HG03469 (cell line): ENCODE measurements at regions not wholly inside any gene's neighbourhood (a gene's known extent, or its start where the extent isn't known, plus 50 kb on each side); places are given as distances from the start of the nearest gene placed in this dataset.

Experiments
- ATAC-seq: cut with Tn5 transposase; IDR thresholded peaks from one replicate; pipeline ENCODE4 v1.9.1; 2021; ENCODE audit warnings: mild to moderate bottlenecking, moderate library complexity, moderate number of reproducible peaks; ENCODE audit not compliant: unreplicated experiment

- no peak for ATAC-seq
These were observed 67.6 kb upstream of the AMPD3 start for GRCh38 chr11:10387206-10388083.

GRCh38 chr11:10388101-10388500, 67.0 kb upstream of the AMPD3 start:
- ATAC-seq: no peak

DNA sequence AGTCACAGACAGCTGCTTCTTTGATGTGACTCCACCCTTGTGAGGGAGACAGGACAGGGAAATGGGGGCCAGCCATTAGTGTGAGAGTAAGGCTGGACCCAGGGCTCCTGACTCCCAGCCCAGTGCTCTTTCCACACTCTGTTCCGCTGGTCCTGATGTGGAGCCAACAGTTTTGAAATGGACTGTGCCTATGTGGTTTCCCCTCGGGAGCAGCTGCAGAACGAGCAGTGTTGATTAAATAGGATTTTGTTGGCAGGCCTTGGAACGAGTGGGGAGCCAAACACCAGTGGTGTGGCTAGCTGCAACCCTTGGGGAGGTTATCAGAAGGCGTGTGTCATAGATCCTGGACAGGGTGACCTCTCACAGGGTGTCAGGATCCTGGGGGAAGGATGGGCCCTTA, 66.5 kb upstream of the AMPD3 start:
- no peak for ATAC-seq

DNA sequence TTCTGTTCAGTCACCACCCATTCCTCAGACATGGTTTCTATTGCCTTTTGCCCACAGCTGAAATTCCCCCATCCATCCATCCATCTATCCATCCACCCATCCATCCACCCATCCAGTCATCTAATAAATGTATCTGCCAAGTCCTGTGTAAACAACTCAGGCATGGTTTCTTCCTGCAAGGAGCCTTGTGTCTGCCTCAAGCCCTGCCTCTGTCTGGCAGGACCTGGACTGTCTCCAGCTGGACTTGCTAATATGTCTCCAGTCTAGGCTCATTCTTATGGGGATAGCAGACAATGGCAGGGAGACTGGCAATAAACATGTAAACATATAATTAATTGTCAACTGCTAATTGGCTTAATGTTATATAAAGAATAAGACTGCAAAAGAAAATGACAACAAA, 64.7 kb upstream of the AMPD3 start:
- no peak for ATAC-seq

- ATAC-seq: no peak
These were observed 62.7 kb upstream of the AMPD3 start for GRCh38 chr11:10392095-10393079.

DNA sequence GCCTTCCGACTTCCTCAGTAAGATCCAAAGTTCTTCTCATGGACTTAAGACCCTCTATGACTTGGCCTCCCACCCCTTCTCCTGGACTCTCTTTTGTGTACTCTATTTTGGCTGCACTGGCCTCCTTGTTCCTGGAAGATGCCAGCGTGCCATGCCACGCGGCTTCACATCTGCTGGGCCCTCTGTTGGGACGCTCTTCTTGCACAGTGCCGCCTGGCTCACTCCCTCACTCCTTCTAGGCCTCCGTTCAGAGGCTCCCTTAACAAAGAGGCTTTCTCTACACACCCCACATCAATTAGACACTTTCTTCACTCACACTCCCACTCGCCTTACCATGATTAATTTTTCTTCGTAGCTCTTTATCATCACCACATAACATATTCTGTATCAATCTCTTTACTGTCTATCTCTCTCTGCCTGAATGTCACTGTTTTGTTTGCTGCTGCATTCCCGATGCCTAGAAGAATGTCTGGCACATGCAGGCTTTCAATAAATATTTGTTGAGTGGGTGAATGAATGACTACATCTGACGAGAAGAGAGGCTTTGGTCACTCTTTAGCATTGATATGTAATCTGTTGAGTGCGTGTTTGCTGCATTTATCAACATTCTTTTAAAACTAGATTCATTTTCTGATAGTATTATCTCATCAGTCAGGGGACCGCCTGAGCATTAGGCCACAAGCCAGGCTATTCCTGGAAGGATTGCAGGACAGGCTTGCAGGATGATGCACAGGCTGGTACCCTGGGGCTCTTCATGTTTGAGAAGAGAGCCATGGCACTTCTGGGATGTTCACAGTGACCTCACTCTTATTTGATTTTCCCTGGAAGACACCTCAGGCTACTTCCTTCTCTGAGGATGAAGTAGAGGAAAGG, 60.6 kb upstream of the AMPD3 start:
- no peak for ATAC-seq

DNA sequence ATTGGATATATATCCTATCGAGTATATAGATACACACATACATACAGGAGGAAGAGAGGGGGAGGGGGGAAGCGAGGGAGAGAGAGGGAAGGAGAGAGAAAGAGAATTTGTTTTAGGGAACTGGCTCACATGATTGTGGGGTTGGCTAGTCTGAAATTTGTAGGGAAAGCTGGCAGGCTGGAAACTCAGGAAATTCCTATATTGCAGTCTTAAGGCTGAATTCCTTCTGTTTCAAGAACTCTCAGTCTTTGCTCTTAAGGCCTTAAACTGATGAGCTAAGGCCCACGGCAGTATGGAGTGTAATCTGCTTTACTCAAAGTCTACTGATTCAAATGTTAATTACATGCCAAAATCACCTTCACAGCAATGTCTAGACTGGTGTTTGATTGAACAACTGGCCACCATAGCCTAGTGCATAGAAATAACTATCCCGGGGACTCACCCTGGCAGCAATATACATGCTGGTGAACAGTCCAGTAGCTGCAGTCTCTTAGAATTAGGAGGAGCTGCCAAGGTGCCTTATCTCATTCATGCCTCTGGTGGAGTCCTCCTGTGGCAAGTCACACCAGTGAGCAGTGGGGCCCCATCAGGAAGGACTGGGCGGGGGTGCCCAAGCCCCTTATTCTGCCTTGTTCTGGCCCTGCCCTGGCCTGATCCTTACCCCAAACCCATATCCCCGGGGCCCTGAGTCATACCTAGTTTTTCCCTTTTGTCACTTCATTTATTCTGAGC, 59.7 kb upstream of the AMPD3 start:
- ATAC-seq: no peak

DNA sequence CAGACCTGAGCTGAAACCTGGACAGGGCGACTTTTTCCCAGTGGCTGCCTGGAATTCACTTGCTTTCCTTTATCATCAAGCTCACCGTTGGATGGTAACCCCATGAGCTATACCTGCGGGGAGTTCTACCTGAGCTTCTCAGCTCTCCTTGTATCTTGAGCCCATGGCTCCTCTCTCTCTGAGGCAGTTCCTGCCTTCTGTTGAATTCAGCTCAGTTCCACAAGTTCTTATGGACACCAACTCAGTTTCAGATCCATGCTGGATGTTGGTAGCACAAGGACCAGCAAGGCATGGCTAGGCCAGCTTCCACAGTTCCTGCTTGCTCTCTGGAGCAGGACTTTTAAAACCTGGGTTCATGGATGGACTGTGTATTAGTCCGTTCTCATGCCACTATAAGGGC, 58.3 kb upstream of the AMPD3 start:
- ATAC-seq: no peak

GRCh38 chr11:10397226-10397987, 57.7 kb upstream of the AMPD3 start:
- ATAC-seq: no peak

GRCh38 chr11:10398525-10398924, 56.5 kb upstream of the AMPD3 start:
- ATAC-seq: no peak

DNA sequence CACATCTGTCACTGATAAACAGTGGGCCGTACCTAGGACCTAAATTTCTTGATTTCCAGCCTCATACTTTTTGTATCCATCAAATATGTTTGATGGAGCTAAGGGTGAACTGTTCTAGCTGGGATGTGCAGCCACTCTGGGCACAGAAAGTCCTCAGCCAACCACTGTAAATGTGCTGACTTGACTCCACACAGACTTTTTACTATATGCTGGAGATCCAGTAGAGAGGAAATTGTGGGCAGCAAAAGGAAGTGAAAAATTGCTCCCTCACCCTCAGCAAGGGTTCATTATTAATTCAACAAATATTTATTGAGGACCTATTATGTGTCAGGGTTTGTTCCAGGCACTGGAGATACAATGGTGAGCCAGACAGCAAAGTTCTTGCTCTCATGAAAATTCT, 54.2 kb upstream of the AMPD3 start:
- no peak for ATAC-seq

DNA sequence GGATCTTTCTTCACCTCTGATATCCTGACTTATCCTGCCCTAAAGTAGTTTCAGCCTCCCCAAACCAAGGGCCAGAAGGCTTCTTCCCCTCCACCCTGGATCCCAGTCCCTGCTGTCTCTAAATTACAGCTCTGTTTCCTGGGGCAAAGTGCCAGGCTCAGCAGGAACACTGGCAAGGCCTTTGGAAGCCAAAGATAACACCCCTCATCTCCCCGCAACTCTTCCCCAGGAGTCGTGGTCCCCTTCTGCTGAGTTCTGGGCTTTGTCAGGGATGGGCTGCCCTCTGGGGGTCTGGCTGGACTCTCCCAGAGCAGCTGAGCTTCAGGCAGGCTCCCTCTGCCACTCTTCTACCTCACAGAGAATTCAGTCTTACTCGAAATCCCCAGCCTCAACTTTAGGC, 53.8 kb upstream of the AMPD3 start:
- no peak for ATAC-seq

GRCh38 chr11:10401696-10402392, 53.2 kb upstream of the AMPD3 start:
- ATAC-seq: no peak
